HG03521 (cell line): ENCODE measurements at regions not wholly inside any gene's neighbourhood (a gene's known extent, or its start where the extent isn't known, plus 50 kb on each side); places are given as distances from the start of the nearest gene placed in this dataset.
"Not testable (repeated sequence)": the region's sequence is repeated elsewhere in the genome, so short reads cannot be mapped to it uniquely, and the experiment has no call there.

Experiments used
- ATAC-seq: cut with Tn5 transposase; IDR thresholded peaks from one replicate; pipeline ENCODE4 v1.9.1; 2021; ENCODE audit warnings: mild to moderate bottlenecking, moderate library complexity; ENCODE audit not compliant: unreplicated experiment

DNA sequence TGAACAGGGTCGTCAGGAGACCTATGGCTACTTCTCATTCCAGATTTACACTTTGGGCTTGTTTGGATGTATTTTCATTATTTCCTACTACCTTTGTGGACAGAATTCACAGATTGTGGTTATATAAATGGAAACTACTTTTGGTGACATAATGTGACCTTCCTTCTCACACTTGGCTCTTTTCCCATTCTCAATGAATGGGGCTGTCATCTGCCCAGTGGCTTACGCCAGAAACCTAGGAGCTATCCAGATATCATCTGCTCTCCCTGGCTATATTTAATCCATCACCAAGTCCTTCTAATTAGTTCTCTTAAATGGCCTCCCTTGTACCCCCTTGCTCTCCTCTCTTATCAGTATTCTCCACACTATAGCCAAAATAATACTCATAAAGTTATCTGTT lies 1606.8 kb downstream of the KHDRBS2 start:
- ATAC-seq, result no peak

DNA sequence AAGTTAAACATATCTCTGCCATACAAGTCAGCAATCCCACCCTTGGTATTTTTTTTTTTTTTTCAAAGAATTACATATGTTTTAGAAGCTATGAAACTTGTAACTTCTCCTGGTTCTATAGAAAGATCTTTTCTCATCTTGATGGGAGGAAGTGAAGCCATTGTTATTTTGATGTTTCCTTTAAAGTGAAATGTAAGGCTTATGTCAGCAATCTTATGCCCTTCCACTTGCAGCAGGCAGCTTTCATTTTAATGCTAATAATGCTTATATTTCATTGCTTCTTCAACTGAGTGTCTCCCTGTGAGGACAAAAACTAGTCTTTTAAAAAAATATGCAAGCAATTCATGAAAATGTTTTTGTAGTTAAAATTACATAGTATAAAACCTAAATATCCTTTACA lies 1614.7 kb downstream of the KHDRBS2 start:
- no peak for ATAC-seq

DNA sequence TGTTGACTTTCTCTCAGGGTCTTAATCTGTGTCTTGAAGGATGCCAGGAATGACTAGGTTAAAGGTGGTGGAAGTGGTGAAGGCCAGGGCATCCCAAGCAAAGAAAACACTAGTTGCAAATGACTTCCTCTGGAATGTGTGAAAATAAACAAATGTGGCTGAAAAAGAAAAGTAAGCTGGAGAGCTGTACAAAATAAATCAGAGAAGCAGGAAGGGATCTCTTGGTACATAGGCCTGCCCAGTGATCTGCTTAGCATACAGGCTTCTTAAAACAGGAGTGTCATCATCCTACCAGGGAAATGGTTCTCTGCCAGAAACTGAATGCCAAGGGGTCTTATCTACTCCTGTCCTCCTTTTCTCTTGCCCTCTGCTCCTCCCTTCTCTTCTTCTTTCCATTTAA lies 1616.0 kb downstream of the KHDRBS2 start:
- no peak for ATAC-seq

DNA sequence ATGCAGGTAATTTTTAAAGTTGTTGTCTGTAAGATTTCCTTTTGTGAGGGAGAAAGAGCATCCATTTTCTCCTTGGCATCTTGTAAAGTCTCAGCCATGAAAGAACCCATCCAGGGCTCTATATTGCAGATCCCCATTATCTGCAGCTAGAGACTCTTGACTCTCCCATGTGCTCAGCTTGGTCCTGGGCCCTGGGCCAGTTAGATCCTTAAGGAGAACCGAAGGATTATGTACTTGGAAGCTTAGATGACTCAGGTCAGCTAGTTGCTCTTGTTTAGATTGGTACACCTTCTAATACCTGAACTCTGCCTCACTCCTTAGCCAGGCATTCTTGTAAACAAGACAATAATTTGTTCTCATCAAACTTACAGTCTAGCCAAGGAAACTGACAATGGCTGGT lies 1617.6 kb downstream of the KHDRBS2 start:
- ATAC-seq, result no peak

DNA sequence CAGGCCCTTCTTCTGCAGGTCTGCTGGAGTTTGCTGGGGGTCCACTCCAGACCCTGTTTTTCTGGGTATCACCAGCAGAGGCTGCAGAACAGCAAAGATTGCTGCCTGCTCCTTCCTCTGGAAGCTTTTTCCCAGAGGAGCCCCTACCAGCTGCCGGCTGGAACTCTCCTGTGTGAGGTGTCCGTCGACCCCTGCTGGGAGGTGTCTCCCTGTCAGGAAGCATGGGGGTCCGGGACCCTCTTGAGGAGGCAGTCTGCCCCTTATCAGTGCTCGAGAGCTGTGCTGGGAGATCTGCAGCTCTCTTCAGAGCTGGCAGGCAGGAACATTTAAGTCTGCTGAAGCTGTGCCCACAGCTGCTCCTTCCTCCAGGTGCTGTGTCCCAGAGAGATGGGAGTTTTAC lies 1622.8 kb downstream of the KHDRBS2 start:
- not testable (repeated sequence) for ATAC-seq

DNA sequence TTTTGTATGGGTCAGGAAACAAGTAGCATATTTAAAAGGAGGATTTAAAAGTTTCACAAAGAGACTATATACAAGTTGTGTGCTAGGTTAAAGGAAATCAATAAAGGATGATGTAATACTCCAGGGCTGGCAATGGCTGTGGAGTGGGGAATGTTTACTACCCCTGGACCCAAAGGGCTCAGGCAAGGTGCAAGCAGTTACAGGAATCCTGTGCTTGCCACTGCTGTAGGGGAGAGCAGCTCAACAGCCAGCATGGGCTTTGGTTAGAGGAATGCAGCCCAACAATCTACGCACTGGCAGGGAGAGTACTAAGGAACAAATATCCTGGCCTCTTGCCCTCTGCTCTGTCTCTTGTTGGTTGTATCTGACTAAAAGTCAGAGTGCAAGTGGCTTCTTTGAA lies 1642.2 kb downstream of the KHDRBS2 start:
- ATAC-seq, result no peak

DNA sequence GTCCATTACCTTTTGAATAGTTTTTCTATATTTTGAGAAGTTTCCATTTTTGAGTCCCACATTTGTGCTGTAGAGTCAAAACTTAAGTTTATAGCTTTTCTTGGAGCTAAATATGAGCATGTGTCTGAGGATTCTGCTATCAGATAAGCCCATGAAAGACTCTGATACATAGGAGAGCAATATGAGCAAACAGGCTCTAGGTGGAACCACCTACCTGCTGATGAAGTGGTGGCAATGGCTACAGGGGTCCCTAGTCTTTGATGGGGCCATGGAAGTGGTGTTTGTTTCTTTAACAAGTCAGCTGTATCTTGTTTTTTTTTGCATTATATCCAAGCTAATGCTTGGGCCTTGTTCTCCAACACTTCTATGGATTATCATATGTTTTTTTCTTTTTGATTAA lies 1646.8 kb downstream of the KHDRBS2 start:
- not testable (repeated sequence) for ATAC-seq
